K562 (cell line): ENCODE measurements at regions not wholly inside any gene's neighbourhood (a gene's known extent, or its start where the extent isn't known, plus 50 kb on each side); places are given as distances from the start of the nearest gene placed in this dataset.

Source experiments
- CLOCK ChIP-seq: fragments of 250-450 bp; sonication (Bioruptor Pico); IDR thresholded peaks from 2 replicates; pipeline ENCODE4 v1.4.0; 2020; ENCODE audit warnings: mild to moderate bottlenecking, moderate library complexity, borderline replicate concordance
- DIDO1 ChIP-seq: fragments of 450-650 bp; IDR thresholded peaks from 2 replicates; pipeline ENCODE4 v1.6.1; 2016; ENCODE audit warnings: low read depth, missing biosample characterization, missing genetic modification characterization
- DMBX1 ChIP-seq: fragments of 250-450 bp; sonication (Bioruptor Pico); IDR thresholded peaks from 2 replicates; pipeline ENCODE4 v1.8.0; 2022; ENCODE audit warnings: inconsistent platforms, mild to moderate bottlenecking, moderate library complexity, borderline replicate concordance
- EZH2 ChIP-seq: IDR thresholded peaks from 2 replicates; pipeline ENCODE4 v1.6.1; 2012; ENCODE audit warnings: low read depth, mild to moderate bottlenecking, inconsistent platforms, low read length, borderline replicate concordance
- HES1 ChIP-seq: fragments of 450-650 bp; IDR thresholded peaks from 2 replicates; pipeline ENCODE4 v1.6.1; 2016; ENCODE audit warnings: low read depth, mild to moderate bottlenecking, moderate library complexity
- MAFF ChIP-seq: IDR thresholded peaks from 2 replicates; pipeline ENCODE4 v1.6.1; 2012; ENCODE audit warnings: low read length, improper control_type of control experiment
- RBM15 ChIP-seq: fragments of 200-400 bp; formaldehyde crosslinking; IDR thresholded peaks from 2 replicates; pipeline ENCODE4 v1.6.1; 2018; ENCODE audit warnings: mild to moderate bottlenecking, low read length, moderate library complexity; ENCODE audit not compliant: insufficient read depth
- RBM39 ChIP-seq: fragments of 200-400 bp; formaldehyde crosslinking; optimal IDR thresholded peaks from 2 replicates; pipeline ENCODE3; 2018; ENCODE audit warnings: low read depth, low read length
- RFX1 ChIP-seq: fragments of 450-650 bp; IDR thresholded peaks from 2 replicates; pipeline ENCODE4 v1.6.1; 2016; ENCODE audit warnings: mild to moderate bottlenecking, moderate library complexity
- THRAP3 ChIP-seq: fragments of 450-650 bp; IDR thresholded peaks from 2 replicates; pipeline ENCODE4 v1.6.1; 2016; ENCODE audit warnings: mild to moderate bottlenecking, inconsistent platforms, borderline replicate concordance
- ZFP36 ChIP-seq: fragments of 150-350 bp; IDR thresholded peaks from 2 replicates; pipeline ENCODE4 v1.6.1; 2018; ENCODE audit warnings: low read length, low read depth; ENCODE audit not compliant: partially characterized antibody
- ZKSCAN1 ChIP-seq: fragments of 150-350 bp; IDR thresholded peaks from 2 replicates; pipeline ENCODE4 v1.6.1; 2016; ENCODE audit warnings: low read depth, low read length
- ZNF232 ChIP-seq: sonication (generic); formaldehyde crosslinking; IDR thresholded peaks from 2 replicates; pipeline ENCODE4 v1.8.0; 2022; ENCODE audit warnings: mild to moderate bottlenecking, missing genetic modification reagents
- TF ChIP-seq, protein P1 (sequence below): fragments of 200-800 bp; sonication (Bioruptor generic); IDR thresholded peaks from 2 replicates; pipeline ENCODE4 v1.6.1; 2016; ENCODE audit warnings: missing genetic modification characterization, missing compliant biosample characterization
- TF ChIP-seq, protein P2 (sequence below): sonication (generic); formaldehyde crosslinking; IDR thresholded peaks from 2 replicates; pipeline ENCODE4 v1.8.0; 2022; ENCODE audit warnings: missing genetic modification reagents, mild to moderate bottlenecking, borderline replicate concordance
- TF ChIP-seq, protein P3 (sequence below): sonication (generic); formaldehyde crosslinking; IDR thresholded peaks from 2 replicates; pipeline ENCODE4 v1.8.0; 2022; ENCODE audit warnings: mild to moderate bottlenecking, missing genetic modification reagents

- no peak for TF ChIP-seq DIDO1 (tag)
- peak; percentile 79 for TF ChIP-seq RFX1
- TF ChIP-seq THRAP3 = no peak
- TF ChIP-seq, protein P1, sequence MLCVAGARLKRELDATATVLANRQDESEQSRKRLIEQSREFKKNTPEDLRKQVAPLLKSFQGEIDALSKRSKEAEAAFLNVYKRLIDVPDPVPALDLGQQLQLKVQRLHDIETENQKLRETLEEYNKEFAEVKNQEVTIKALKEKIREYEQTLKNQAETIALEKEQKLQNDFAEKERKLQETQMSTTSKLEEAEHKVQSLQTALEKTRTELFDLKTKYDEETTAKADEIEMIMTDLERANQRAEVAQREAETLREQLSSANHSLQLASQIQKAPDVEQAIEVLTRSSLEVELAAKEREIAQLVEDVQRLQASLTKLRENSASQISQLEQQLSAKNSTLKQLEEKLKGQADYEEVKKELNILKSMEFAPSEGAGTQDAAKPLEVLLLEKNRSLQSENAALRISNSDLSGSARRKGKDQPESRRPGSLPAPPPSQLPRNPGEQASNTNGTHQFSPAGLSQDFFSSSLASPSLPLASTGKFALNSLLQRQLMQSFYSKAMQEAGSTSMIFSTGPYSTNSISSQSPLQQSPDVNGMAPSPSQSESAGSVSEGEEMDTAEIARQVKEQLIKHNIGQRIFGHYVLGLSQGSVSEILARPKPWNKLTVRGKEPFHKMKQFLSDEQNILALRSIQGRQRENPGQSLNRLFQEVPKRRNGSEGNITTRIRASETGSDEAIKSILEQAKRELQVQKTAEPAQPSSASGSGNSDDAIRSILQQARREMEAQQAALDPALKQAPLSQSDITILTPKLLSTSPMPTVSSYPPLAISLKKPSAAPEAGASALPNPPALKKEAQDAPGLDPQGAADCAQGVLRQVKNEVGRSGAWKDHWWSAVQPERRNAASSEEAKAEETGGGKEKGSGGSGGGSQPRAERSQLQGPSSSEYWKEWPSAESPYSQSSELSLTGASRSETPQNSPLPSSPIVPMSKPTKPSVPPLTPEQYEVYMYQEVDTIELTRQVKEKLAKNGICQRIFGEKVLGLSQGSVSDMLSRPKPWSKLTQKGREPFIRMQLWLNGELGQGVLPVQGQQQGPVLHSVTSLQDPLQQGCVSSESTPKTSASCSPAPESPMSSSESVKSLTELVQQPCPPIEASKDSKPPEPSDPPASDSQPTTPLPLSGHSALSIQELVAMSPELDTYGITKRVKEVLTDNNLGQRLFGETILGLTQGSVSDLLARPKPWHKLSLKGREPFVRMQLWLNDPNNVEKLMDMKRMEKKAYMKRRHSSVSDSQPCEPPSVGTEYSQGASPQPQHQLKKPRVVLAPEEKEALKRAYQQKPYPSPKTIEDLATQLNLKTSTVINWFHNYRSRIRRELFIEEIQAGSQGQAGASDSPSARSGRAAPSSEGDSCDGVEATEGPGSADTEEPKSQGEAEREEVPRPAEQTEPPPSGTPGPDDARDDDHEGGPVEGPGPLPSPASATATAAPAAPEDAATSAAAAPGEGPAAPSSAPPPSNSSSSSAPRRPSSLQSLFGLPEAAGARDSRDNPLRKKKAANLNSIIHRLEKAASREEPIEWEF = peak; percentile 36; the same call in 1 of the 2 replicates
- no peak for TF ChIP-seq RBM39
- peak; percentile 60; the same call in 1 of the 2 replicates for TF ChIP-seq ZKSCAN1
- TF ChIP-seq, protein P2, sequence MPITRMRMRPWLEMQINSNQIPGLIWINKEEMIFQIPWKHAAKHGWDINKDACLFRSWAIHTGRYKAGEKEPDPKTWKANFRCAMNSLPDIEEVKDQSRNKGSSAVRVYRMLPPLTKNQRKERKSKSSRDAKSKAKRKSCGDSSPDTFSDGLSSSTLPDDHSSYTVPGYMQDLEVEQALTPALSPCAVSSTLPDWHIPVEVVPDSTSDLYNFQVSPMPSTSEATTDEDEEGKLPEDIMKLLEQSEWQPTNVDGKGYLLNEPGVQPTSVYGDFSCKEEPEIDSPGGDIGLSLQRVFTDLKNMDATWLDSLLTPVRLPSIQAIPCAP (CRISPR knock-in tag) = no peak
- no peak for TF ChIP-seq EZH2
- TF ChIP-seq CLOCK (CRISPR knock-in tag) = no peak
- no peak for TF ChIP-seq ZNF232 (CRISPR knock-in tag)
- peak; percentile 19; the same call in 1 of the 2 replicates for TF ChIP-seq MAFF
- TF ChIP-seq HES1 = peak; percentile 57; the same call in 1 of the 2 replicates
- TF ChIP-seq RBM15 = no peak
- TF ChIP-seq ZFP36 = peak; percentile 27
- TF ChIP-seq DMBX1 (CRISPR knock-in tag) = peak; percentile 76; the same call in 1 of the 2 replicates
- TF ChIP-seq, protein P3, sequence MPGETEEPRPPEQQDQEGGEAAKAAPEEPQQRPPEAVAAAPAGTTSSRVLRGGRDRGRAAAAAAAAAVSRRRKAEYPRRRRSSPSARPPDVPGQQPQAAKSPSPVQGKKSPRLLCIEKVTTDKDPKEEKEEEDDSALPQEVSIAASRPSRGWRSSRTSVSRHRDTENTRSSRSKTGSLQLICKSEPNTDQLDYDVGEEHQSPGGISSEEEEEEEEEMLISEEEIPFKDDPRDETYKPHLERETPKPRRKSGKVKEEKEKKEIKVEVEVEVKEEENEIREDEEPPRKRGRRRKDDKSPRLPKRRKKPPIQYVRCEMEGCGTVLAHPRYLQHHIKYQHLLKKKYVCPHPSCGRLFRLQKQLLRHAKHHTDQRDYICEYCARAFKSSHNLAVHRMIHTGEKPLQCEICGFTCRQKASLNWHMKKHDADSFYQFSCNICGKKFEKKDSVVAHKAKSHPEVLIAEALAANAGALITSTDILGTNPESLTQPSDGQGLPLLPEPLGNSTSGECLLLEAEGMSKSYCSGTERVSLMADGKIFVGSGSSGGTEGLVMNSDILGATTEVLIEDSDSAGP (CRISPR knock-in tag) = no peak
These were observed 286.1 kb upstream of the TBL1XR1 start (continued) for GRCh38 chr3:177483182-177483967.
